Activated CD4-positive, alpha-beta T cell treated with anti-CD3 and anti-CD28 coated beads, Interleukin-2, amount 10 ng/mL, durations not matched to agents 24 days and 14 days (primary cell): ENCODE measurements at regions not wholly inside any gene's neighbourhood (a gene's known extent, or its start where the extent isn't known, plus 50 kb on each side); places are given as distances from the start of the nearest gene placed in this dataset.

Experiments
- DNase-seq: peaks from one replicate; pipeline ENCODE4 v3.0.0; 2022
- H3K27ac Mint-ChIP-seq: one replicate; pipeline ENCODE4 v1.8.0; 2022; ENCODE audit warnings: mild to moderate bottlenecking, mixed read lengths
- H3K27me3 Mint-ChIP-seq: one replicate; pipeline ENCODE4 v1.8.0; 2022; ENCODE audit warnings: mixed read lengths
- H3K36me3 Mint-ChIP-seq: one replicate; pipeline ENCODE4 v1.8.0; 2022; ENCODE audit warnings: low read depth, mild to moderate bottlenecking, mixed read lengths
- H3K4me1 Mint-ChIP-seq: one replicate; pipeline ENCODE4 v1.8.0; 2021; ENCODE audit warnings: mixed read lengths
- H3K4me3 Mint-ChIP-seq: one replicate; pipeline ENCODE4 v1.8.0; 2022; ENCODE audit warnings: mild to moderate bottlenecking, moderate library complexity, mixed read lengths
- H3K9me3 Mint-ChIP-seq: one replicate; pipeline ENCODE4 v1.8.0; 2021; ENCODE audit warnings: mixed read lengths
- intact Hi-C: fragments of 100-400 bp; cut with micrococcal nuclease; formaldehyde crosslinking; loops from one replicate; pipeline ENCODE4 v1.15.1; 2023

GRCh38 chr2:4862031-4862430, 830.2 kb upstream of the SOX11 start:
- H3K4me3 Mint-ChIP-seq = no peak overlapping the region
- intact Hi-C loops = no loop called here
- H3K9me3 Mint-ChIP-seq = no peaks in the 10 kb centered on the region
- no peaks in the 10 kb centered on the region for H3K4me1 Mint-ChIP-seq
- no peaks in the 10 kb centered on the region for H3K36me3 Mint-ChIP-seq
- no peak for DNase-seq
- no peaks in the 10 kb centered on the region for H3K27me3 Mint-ChIP-seq
- H3K27ac Mint-ChIP-seq = no peak overlapping the region

GRCh38 chr2:4866198-4866597, 826.0 kb upstream of the SOX11 start:
- H3K36me3 Mint-ChIP-seq = no peaks in the 10 kb centered on the region
- intact Hi-C loops = no loop called here

GRCh38 chr2:4868466-4868865, 823.7 kb upstream of the SOX11 start:
- Mint-ChIP-seq H3K4me3 (no peak overlapping the region), H3K27ac (no peak overlapping the region), H3K9me3 (no peaks in the 10 kb centered on the region), H3K36me3 (no peaks in the 10 kb centered on the region), H3K27me3 (no peaks in the 10 kb centered on the region), H3K4me1 (no peaks in the 10 kb centered on the region)
- no peak for DNase-seq
- intact Hi-C loops = no loop called here

More at GRCh38 chr2:4866198-4866597, 826.0 kb upstream of the SOX11 start:
- no peak overlapping the region for H3K27ac Mint-ChIP-seq
- no peaks in the 10 kb centered on the region for H3K27me3 Mint-ChIP-seq
- no peak for DNase-seq
- H3K9me3 Mint-ChIP-seq = no peaks in the 10 kb centered on the region
- no peak overlapping the region for H3K4me3 Mint-ChIP-seq
- no peaks in the 10 kb centered on the region for H3K4me1 Mint-ChIP-seq

GRCh38 chr2:4869154-4869553, 823.0 kb upstream of the SOX11 start:
- Mint-ChIP-seq H3K27ac (no peak overlapping the region), H3K4me1 (no peaks in the 10 kb centered on the region), H3K9me3 (no peaks in the 10 kb centered on the region), H3K36me3 (no peaks in the 10 kb centered on the region), H3K4me3 (no peak overlapping the region), H3K27me3 (no peaks in the 10 kb centered on the region)
- no peak for DNase-seq
- intact Hi-C loops = no loop called here

GRCh38 chr2:4873364-4873763, 818.8 kb upstream of the SOX11 start:
- Mint-ChIP-seq H3K9me3 (no peaks in the 10 kb centered on the region), H3K27ac (no peak overlapping the region), H3K36me3 (no peaks in the 10 kb centered on the region), H3K27me3 (no peaks in the 10 kb centered on the region), H3K4me1 (no peaks in the 10 kb centered on the region), H3K4me3 (no peak overlapping the region)
- intact Hi-C loops = no loop called here
- no peak for DNase-seq

GRCh38 chr2:4873876-4874593, 818.1 kb upstream of the SOX11 start:
- no peak overlapping the region for H3K4me3 Mint-ChIP-seq
- intact Hi-C loops = no loop called here
- no peaks in the 10 kb centered on the region for H3K27me3 Mint-ChIP-seq
- H3K9me3 Mint-ChIP-seq = no peaks in the 10 kb centered on the region
- H3K36me3 Mint-ChIP-seq = no peaks in the 10 kb centered on the region
- no peak overlapping the region for H3K27ac Mint-ChIP-seq
- no peaks in the 10 kb centered on the region for H3K4me1 Mint-ChIP-seq
- DNase-seq = no peak

GRCh38 chr2:4882421-4882820, 809.8 kb upstream of the SOX11 start:
- Mint-ChIP-seq H3K36me3 (no peaks in the 10 kb centered on the region), H3K4me3 (no peak overlapping the region), H3K27me3 (no peaks in the 10 kb centered on the region), H3K27ac (no peak overlapping the region), H3K9me3 (no peaks in the 10 kb centered on the region), H3K4me1 (no peaks in the 10 kb centered on the region)
- DNase-seq = no peak
- intact Hi-C loops = no loop called here

GRCh38 chr2:4882941-4883340, 809.2 kb upstream of the SOX11 start:
- Mint-ChIP-seq H3K4me1 (no peaks in the 10 kb centered on the region), H3K9me3 (no peaks in the 10 kb centered on the region), H3K4me3 (no peak overlapping the region), H3K36me3 (no peaks in the 10 kb centered on the region), H3K27me3 (no peaks in the 10 kb centered on the region), H3K27ac (no peak overlapping the region)
- no peak for DNase-seq
- intact Hi-C loops = no loop called here

- intact Hi-C loops = no loop called here
- DNase-seq = no peak
- no peaks in the 10 kb centered on the region for H3K4me1 Mint-ChIP-seq
- H3K36me3 Mint-ChIP-seq = no peaks in the 10 kb centered on the region
- no peaks in the 10 kb centered on the region for H3K27me3 Mint-ChIP-seq
- no peaks in the 10 kb centered on the region for H3K9me3 Mint-ChIP-seq
- H3K4me3 Mint-ChIP-seq = no peak overlapping the region
- no peak overlapping the region for H3K27ac Mint-ChIP-seq
Measured at GRCh38 chr2:4883375-4883774, 808.8 kb upstream of the SOX11 start.

GRCh38 chr2:4884117-4884571, 808.0 kb upstream of the SOX11 start:
- no peaks in the 10 kb centered on the region for H3K9me3 Mint-ChIP-seq
- H3K4me3 Mint-ChIP-seq = no peak overlapping the region
- intact Hi-C loops = no loop called here
- no peak overlapping the region for H3K27ac Mint-ChIP-seq
- H3K36me3 Mint-ChIP-seq = no peaks in the 10 kb centered on the region
- DNase-seq = no peak
- no peaks in the 10 kb centered on the region for H3K27me3 Mint-ChIP-seq
- H3K4me1 Mint-ChIP-seq = no peaks in the 10 kb centered on the region

- no peaks in the 10 kb centered on the region for H3K9me3 Mint-ChIP-seq
- H3K27ac Mint-ChIP-seq = no peak overlapping the region
- intact Hi-C loops = no loop called here
- H3K4me1 Mint-ChIP-seq = no peaks in the 10 kb centered on the region
- H3K36me3 Mint-ChIP-seq = no peaks in the 10 kb centered on the region
- H3K4me3 Mint-ChIP-seq = no peak overlapping the region
- no peak for DNase-seq
- H3K27me3 Mint-ChIP-seq = no peaks in the 10 kb centered on the region
Measured at GRCh38 chr2:4891394-4891793, 800.8 kb upstream of the SOX11 start.

GRCh38 chr2:4895371-4895770, 796.8 kb upstream of the SOX11 start:
- no peak overlapping the region for H3K4me3 Mint-ChIP-seq
- intact Hi-C loops = no loop called here
- no peak overlapping the region for H3K27ac Mint-ChIP-seq
- DNase-seq = no peak
- H3K4me1 Mint-ChIP-seq = no peaks in the 10 kb centered on the region
- H3K9me3 Mint-ChIP-seq = peaks cover 3% of the 10 kb centered on the region
- no peaks in the 10 kb centered on the region for H3K27me3 Mint-ChIP-seq
- no peaks in the 10 kb centered on the region for H3K36me3 Mint-ChIP-seq

- Mint-ChIP-seq H3K4me3 (no peak overlapping the region), H3K4me1 (no peaks in the 10 kb centered on the region), H3K27ac (no peak overlapping the region), H3K36me3 (no peaks in the 10 kb centered on the region), H3K27me3 (no peaks in the 10 kb centered on the region), H3K9me3 (peaks cover 3% of the 10 kb centered on the region)
- DNase-seq = no peak
- intact Hi-C loops = no loop called here
Measured at GRCh38 chr2:4898706-4899105, 793.5 kb upstream of the SOX11 start.

GRCh38 chr2:4900242-4900641, 791.9 kb upstream of the SOX11 start:
- no peaks in the 10 kb centered on the region for H3K4me1 Mint-ChIP-seq
- intact Hi-C loops = no loop called here
- H3K4me3 Mint-ChIP-seq = no peak overlapping the region
- no peaks in the 10 kb centered on the region for H3K36me3 Mint-ChIP-seq
- no peak overlapping the region for H3K27ac Mint-ChIP-seq
- DNase-seq = no peak
- H3K27me3 Mint-ChIP-seq = no peaks in the 10 kb centered on the region
- peaks cover 3% of the 10 kb centered on the region for H3K9me3 Mint-ChIP-seq
